Keratinocyte (primary cell): ENCODE measurements at regions not wholly inside any gene's neighbourhood (a gene's known extent, or its start where the extent isn't known, plus 50 kb on each side); places are given as distances from the start of the nearest gene placed in this dataset.

Source experiments
- DNase-seq: peaks from one replicate; pipeline ENCODE4 v3.0.0-alpha.2; 2011; ENCODE audit warnings: low read depth, missing footprints, low spot score
- FAIRE-seq: peaks from 2 replicates; lab custom pipeline; 2011; peaks lifted over from hg19 to GRCh38; lab: Jason Lieb, UNC
- H2AFZ ChIP-seq: 2 replicates; pipeline ENCODE4 v1.6.0; 2012; ENCODE audit warnings: low read length, control low read depth, inconsistent platforms; ENCODE audit not compliant: control insufficient read depth
- H3K27ac ChIP-seq: 2 replicates; pipeline ENCODE4 v1.5.1; 2011; ENCODE audit warnings: low read length; ENCODE audit not compliant: control insufficient read depth, insufficient read depth
- H3K27me3 ChIP-seq: 3 replicates; pipeline ENCODE4 v1.6.0; 2011; ENCODE audit warnings: low read length; ENCODE audit not compliant: control insufficient read depth, insufficient read depth; ENCODE audit errors: extremely low read depth
- H3K36me3 ChIP-seq, 2 experiments: 2 replicates in 1 of 2; 3 replicates in 1 of 2; pipeline ENCODE4 v1.5.1; 2011; ENCODE audit warnings: low read length in 2 of 2, mild to moderate bottlenecking in 1 of 2; ENCODE audit not compliant: control insufficient read depth in 2 of 2, insufficient read depth in 2 of 2; ENCODE audit errors: extremely low read depth in 1 of 2
- H3K4me1 ChIP-seq: 3 replicates; pipeline ENCODE4 v1.5.1; 2011; ENCODE audit warnings: low read length; ENCODE audit not compliant: control insufficient read depth, insufficient read depth; ENCODE audit errors: extremely low read depth
- H3K4me2 ChIP-seq: 3 replicates; pipeline ENCODE4 v1.6.0; 2011; ENCODE audit warnings: low read depth, low read length; ENCODE audit not compliant: control insufficient read depth, insufficient read depth; ENCODE audit errors: extremely low read depth
- H3K4me3 ChIP-seq, 3 experiments: fragments of 200-600 bp in 1 of 3; sonication (generic) in 1 of 3; 2 replicates in 2 of 3; 3 replicates in 1 of 3; pipeline ENCODE4 v1.5.1; 2011 to 2016; ENCODE audit warnings: low read length in 3 of 3, mild to moderate bottlenecking in 3 of 3, control low read depth in 2 of 3, inconsistent platforms in 1 of 3, low read depth in 1 of 3, mixed read lengths in 1 of 3, mixed run types in 1 of 3, moderate library complexity in 1 of 3; ENCODE audit not compliant: control insufficient read depth in 2 of 3, insufficient read depth in 2 of 3; ENCODE audit errors: extremely low read depth in 1 of 3
- H3K79me2 ChIP-seq: 2 replicates; pipeline ENCODE4 v1.6.0; 2012; ENCODE audit warnings: low read length; ENCODE audit not compliant: control insufficient read depth, insufficient read depth
- H3K9ac ChIP-seq: 3 replicates; pipeline ENCODE4 v1.6.0; 2011; ENCODE audit warnings: low read length; ENCODE audit not compliant: control insufficient read depth, insufficient read depth; ENCODE audit errors: extremely low read depth
- H3K9me1 ChIP-seq: 3 replicates; pipeline ENCODE4 v1.6.0; 2011; ENCODE audit warnings: low read length; ENCODE audit not compliant: control insufficient read depth, insufficient read depth; ENCODE audit errors: extremely low read depth
- H3K9me3 ChIP-seq: 2 replicates; pipeline ENCODE4 v1.5.1; 2012; ENCODE audit warnings: low read depth, low read length; ENCODE audit not compliant: control insufficient read depth
- H4K20me1 ChIP-seq: 3 replicates; pipeline ENCODE4 v1.6.0; 2011; ENCODE audit warnings: low read length; ENCODE audit not compliant: control insufficient read depth, insufficient read depth; ENCODE audit errors: extremely low read depth
- CTCF ChIP-seq, 3 experiments: IDR thresholded peaks in 1 of 3; conservative IDR thresholded peaks in 1 of 3; optimal IDR thresholded peaks in 1 of 3; 2 replicates in 2 of 3; 3 replicates in 1 of 3; pipeline versions ENCODE3 to v1.5.1; 2011; ENCODE audit warnings: low read length in 3 of 3, mild to moderate bottlenecking in 3 of 3, moderate library complexity in 2 of 3, control low read depth in 1 of 3, inconsistent platforms in 1 of 3; ENCODE audit not compliant: insufficient read depth in 2 of 3; ENCODE audit errors: extremely low read depth in 1 of 3
- EZH2 ChIP-seq: IDR thresholded peaks from one replicate; pipeline ENCODE4 v1.6.1; 2012; ENCODE audit warnings: inconsistent platforms, mild to moderate bottlenecking, low read length, moderate library complexity
- dilution Hi-C: fragments of 300-500 bp; cut with MboI; formaldehyde crosslinking; loops from one replicate; pipeline ENCODE4 v1.7.0; 2020; ENCODE audit warnings: low sequenced_read_pairs; ENCODE audit not compliant: extremely low pct_ligation_motif_present

DNA sequence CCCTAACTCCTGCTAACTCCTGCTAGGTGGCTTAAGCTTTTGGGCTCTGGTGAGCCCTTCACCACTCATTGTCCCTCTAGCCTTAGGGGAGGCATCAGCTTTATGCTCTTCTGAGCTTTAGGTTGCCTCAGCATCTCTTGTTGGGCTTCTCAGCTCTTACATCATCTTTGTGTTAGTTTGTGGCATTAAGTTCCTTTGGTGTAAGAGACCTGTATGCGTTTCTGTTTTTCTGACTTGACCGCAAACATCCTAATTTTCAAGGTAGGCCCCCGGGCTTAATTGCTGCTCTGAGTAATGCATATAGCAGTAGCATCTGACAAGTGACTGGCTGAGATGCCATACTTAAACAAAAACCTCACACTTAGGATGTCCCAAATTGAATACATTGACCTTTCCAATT lies 287.8 kb upstream of the TUT7 start:
- no peak overlapping the region for H3K9ac ChIP-seq
- no peaks in the 10 kb centered on the region for H3K27me3 ChIP-seq
- dilution Hi-C loops, result no loop called here
- H3K27ac ChIP-seq, result no peak overlapping the region
- DNase-seq, result no peak
- H3K4me3 ChIP-seq, result no peak overlapping the region
- H3K9me3 ChIP-seq, result no peaks in the 10 kb centered on the region
- H3K4me1 ChIP-seq, result no peaks in the 10 kb centered on the region
- H2AFZ ChIP-seq, result no peak overlapping the region
- no peak overlapping the region for H3K4me2 ChIP-seq
- no peaks in the 10 kb centered on the region for H3K36me3 ChIP-seq
- FAIRE-seq, result peak; percentile 32
- H3K79me2 ChIP-seq, result no peaks in the 10 kb centered on the region
- H4K20me1 ChIP-seq, result no peaks in the 10 kb centered on the region
- H3K9me1 ChIP-seq, result no peaks in the 10 kb centered on the region
- TF ChIP-seq CTCF (optimal IDR thresholded peaks at IDR 0.05 in 1 of 3, IDR thresholded peaks at IDR 0.05 in 1 of 3, conservative IDR thresholded peaks at IDR 0.05 in 1 of 3; ENCODE audit: extremely low read depth in 1 of 3, insufficient read depth in 2 of 3, low read length in 3 of 3) (no peak), EZH2 (no peak)

DNA sequence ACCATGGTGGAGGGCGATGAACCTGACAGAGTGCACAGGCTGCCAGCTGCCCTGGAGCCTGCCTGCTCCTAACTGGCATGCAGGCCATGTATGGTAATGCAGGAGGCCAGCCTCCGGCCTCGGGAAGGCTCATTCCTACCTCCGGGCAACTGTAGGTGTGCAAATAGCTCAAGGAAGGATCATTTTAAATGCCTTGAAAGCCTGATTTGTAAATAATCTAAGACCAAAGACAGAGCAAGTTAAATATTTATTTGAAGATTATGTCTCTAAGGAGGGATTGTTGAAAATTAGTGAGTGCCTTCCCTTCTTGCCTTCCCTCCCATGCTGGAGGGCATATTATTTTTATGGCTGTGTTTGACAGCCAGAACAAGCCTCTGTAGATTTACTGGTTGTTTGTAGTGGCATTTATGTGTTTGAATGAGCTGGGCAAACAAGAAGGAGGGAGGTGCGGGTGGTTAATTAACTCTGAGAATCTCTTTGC lies 285.7 kb upstream of the TUT7 start:
- peak overlapping the region; percentile 21 for H2AFZ ChIP-seq
- DNase-seq, result no peak
- dilution Hi-C loops, result no loop called here

More for the DNA sequence above, 285.7 kb upstream of the TUT7 start:
- Histone ChIP-seq H3K4me2 (no peak overlapping the region), H3K36me3 (no peaks in the 10 kb centered on the region), H3K9me3 (no peaks in the 10 kb centered on the region), H3K79me2 (no peaks in the 10 kb centered on the region), H3K27me3 (no peaks in the 10 kb centered on the region), H3K4me1 (no peaks in the 10 kb centered on the region), H3K4me3 (no peak overlapping the region), H3K27ac (no peak overlapping the region), H3K9me1 (no peaks in the 10 kb centered on the region), H4K20me1 (no peaks in the 10 kb centered on the region), H3K9ac (no peak overlapping the region)
- TF ChIP-seq EZH2, result no peak
- peak in 2 of 3 experiments; percentile 22 to 45 for TF ChIP-seq CTCF (optimal IDR thresholded peaks at IDR 0.05 in 1 of 3, IDR thresholded peaks at IDR 0.05 in 1 of 3, conservative IDR thresholded peaks at IDR 0.05 in 1 of 3; ENCODE audit: extremely low read depth in 1 of 3, insufficient read depth in 2 of 3, low read length in 3 of 3)
- FAIRE-seq, result no peak
